HG03175 (cell line): ENCODE measurements at regions not wholly inside any gene's neighbourhood (a gene's known extent, or its start where the extent isn't known, plus 50 kb on each side); places are given as distances from the start of the nearest gene placed in this dataset.

Source experiments
- ATAC-seq: cut with Tn5 transposase; IDR thresholded peaks from one replicate; pipeline ENCODE4 v1.9.1; 2021; ENCODE audit warnings: mild to moderate bottlenecking, moderate library complexity; ENCODE audit not compliant: unreplicated experiment

GRCh38 chr2:151157000-151157735 lies 104.5 kb downstream of the RBM43 start:
- ATAC-seq, result no peak

DNA sequence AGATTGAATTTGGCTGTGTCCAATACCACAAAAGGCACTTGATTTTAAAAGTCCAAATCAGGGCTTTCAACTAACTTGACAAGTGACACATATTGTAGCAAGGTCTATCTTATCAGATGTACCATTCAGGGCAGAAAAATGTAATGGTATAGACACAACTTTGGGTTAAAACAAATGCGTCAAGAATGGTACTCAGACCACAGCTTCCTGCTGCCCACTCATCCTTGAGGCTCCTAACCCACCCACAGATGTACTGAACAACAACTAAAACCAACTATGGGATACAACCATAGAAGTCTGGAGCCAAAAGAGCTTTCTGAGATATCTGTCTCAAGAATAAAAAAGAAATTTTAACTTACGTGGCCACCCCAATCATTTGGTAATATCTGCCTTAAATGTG lies 105.2 kb downstream of the RBM43 start:
- ATAC-seq, result no peak

DNA sequence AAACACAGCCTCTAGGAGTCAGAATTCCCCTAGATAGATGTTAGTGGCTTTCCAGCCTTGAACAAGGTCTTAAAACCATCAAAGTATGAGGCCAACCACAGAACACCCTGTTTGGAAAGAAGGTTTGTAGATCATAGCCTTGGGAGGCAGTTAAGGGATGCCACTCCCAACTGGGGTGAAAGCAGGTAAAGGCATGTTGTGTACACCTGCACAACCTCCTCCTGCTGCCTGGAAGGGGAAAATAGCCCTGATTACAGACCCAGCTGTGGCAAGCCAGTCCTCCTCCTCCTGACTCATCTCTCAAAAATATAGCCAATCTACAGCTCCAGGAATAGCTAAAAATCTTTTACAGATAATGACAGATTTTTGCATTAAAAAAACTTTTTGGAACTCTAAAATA lies 108.1 kb downstream of the RBM43 start:
- ATAC-seq, result no peak

- ATAC-seq, result no peak
These were observed 111.0 kb downstream of the RBM43 start for GRCh38 chr2:151150331-151151320.

GRCh38 chr2:151138507-151138906 lies 123.2 kb downstream of the RBM43 start:
- ATAC-seq, result no peak

GRCh38 chr2:151137526-151137925 lies 124.1 kb downstream of the RBM43 start:
- no peak for ATAC-seq

DNA sequence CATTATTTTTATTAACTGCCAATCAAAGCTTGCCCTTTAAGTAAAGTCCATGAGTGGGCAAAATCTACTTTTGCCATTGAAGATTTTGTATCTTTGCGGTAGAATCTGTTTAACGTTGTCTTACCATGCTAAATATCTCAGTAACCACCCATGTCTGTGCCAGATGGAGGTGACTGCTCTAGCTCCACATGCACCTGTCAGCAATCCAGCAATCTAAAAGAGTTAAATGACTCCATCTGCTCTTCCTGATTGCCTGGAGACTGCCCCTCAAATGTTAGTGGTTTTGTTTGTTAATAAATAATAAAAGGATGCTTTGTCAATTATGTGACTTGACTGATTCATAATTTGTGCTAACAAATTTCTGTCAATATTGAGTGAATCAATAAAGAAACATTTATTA lies 141.7 kb downstream of the RBM43 start:
- no peak for ATAC-seq

DNA sequence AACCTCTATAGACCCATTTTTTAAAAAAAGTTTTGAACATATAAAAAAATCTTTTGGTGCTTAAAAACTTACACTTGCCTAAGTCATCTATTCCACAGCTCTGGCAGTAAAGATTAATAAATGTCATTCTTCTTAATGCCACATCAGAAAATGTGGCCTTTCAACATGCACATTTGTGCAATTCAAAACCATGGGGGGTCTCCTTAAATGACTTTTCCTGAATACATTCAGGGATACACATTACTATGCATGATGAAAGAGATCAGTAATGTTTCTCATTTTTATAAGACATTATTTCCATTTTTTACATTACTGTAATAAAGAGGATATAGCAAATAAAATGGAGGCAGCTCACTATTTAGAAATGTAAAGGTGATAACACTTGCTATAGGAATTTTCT lies 142.3 kb downstream of the RBM43 start:
- ATAC-seq, result no peak

DNA sequence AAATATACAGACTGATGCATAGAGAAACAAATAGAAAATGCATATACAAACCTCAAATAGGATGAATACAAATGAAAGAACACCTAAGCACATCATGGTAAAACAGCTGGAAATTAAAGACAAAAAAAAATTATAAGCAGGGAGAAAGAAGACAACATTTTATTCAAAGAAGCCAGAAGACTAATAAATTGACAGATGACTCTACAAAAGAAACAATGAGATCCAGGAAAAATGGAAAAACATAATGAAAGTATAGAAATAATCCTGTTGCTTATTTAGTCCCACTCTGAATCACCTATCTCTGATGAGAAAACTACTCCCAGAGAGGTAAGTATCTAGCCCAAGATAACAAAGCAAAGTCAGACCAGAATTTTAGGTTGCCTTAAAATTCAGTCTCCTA lies 143.4 kb downstream of the RBM43 start:
- ATAC-seq, result no peak

DNA sequence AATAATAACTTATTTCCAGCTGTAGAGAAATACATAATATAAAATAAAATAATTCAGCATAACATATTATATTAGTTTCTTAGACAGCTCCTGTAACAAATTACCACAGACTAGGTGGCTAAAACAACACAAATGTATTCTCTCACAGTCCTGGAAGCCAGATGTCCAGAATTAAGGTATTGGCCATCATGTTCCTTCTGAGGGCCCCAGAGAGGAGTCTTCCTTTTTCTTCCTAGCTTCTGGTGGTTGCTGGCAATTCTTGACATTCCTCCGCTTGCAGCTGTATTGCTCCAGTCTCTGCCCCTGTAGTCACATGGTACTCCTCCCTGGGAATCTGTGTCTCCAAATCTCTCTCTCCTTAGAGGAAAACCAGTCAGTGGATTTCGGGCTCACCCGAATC lies 146.8 kb downstream of the RBM43 start:
- ATAC-seq, result no peak

- no peak for ATAC-seq
These were observed 148.3 kb downstream of the RBM43 start for GRCh38 chr2:151113318-151113717.

GRCh38 chr2:151111599-151112278 lies 149.9 kb downstream of the RBM43 start:
- no peak for ATAC-seq

DNA sequence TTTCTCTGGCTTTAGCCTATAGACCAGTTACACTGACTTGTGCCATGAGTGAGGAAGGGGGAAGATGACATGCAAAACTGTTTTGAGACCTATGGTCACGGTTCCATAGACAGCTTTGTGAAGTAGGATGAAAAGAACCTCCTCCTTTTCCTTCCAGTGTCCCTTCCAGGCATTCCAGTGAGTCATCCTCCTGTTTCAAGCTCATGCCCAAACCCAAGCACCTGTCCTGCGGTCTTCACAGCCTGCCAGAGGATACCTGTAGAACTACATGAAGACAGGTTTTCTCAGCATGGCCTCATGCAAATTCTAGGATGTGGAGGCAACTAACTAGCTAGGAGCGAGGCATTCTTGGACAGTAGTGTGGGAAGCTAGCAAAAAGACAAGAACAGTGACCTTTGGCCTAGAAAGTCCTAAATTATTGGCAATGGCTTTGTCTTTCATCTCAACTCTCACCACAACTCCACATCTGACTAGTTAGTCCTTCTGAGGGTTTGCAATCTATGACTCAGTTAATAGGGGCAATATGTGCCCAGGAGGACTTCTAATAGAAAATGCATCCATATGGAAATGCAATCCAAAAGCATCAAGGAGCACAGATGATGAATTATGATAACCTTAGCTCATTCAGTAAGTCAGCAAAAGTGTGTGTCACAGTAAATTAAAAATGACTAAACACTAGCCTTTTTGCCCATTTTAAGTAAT lies 154.7 kb downstream of the RBM43 start:
- no peak for ATAC-seq

GRCh38 chr2:151103551-151103950 lies 158.1 kb downstream of the RBM43 start:
- no peak for ATAC-seq

DNA sequence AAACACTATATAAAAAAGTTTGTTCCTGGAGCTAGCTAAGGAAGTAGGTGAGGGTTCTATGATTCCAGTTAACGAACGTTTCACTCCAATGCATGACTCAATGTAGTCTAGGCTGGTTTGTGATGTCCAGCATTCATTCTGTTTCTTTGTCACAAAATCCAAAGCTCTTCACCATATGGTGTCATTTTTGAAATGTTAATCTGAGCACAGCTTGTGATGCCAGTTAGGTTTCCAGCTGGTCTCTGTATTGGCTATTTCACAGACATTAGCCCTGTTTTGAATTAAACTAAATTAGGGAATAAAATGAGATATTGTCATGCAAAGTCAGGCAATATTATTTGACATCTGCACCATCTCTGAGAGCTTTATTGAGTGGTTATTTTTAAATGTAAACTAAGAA lies 159.4 kb downstream of the RBM43 start:
- ATAC-seq, result no peak

- no peak for ATAC-seq
These were observed 162.8 kb downstream of the RBM43 start for GRCh38 chr2:151098841-151099240.

DNA sequence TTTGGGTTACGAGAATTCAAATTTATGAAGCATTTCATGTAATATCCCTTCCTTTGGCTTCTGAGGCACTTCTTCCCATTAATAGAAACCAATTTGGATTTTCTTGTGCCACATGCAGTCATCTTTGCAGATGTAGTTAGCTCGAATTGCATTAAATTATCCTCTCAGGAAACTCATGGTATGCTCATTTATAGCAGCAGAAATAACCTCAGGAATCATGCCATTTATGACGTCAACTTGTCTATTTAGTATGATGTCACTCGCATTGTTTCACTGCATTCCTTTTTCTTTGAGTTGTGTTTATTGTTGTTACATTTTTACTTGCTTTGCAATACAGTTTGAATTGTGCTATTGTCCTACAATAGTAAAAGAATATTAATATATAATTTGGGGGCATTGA lies 163.8 kb downstream of the RBM43 start:
- no peak for ATAC-seq

DNA sequence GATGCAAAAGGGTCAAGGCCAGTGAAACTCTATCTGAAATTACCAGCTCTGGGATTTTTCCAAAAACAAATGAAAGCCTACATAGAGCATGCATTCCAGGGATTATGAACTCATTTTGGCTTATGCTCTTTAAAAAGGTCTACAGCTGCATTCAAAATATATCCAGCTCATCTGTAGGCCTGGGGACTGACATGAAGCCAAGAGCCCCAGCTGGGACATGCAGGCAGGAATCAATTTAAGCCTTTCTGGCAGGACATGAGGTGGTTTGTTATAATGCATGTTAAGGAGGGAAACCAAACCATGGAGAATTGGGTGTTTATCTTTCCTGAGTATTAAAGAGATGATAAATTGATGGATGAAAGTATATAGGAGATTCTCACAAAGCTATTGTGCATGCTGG lies 164.5 kb downstream of the RBM43 start:
- ATAC-seq, result no peak

GRCh38 chr2:151096235-151096634 lies 165.4 kb downstream of the RBM43 start:
- no peak for ATAC-seq

DNA sequence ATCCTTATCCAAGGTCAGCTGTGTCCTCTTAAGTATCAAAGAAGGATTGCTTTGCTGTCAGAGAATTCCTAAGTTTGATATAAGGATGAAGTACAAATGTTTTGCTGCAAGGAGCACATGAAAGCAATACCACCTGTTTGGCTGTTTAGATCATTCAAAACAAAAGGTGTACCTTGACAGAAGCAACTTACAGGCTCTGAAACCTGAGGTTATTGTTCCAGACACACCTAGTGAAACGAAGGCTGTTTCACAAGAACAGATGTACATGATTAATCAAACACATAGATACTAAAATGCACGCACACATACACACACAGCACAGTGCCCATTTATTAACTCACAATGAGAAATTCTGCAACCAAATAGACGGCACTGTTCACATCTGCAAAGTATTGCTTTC lies 166.2 kb downstream of the RBM43 start:
- no peak for ATAC-seq

GRCh38 chr2:151091583-151091982 lies 170.1 kb downstream of the RBM43 start:
- ATAC-seq, result no peak
